ENCODE measurements at regions not wholly inside any gene's neighbourhood (a gene's known extent, or its start where the extent isn't known, plus 50 kb on each side); places are given as distances from the start of the nearest gene placed in this dataset.

- no peak for TF ChIP-seq GATA3 (IDR thresholded peaks at IDR 0.05; ENCODE audit: low read depth, low read length)
- TF ChIP-seq GATA2 (IDR thresholded peaks at IDR 0.05; ENCODE audit: low read depth, low read length), result no peak
These were observed 235.9 kb upstream of the GMDS start for GRCh38 chr6:2481307-2481706.
